ENCODE measurements at regions not wholly inside any gene's neighbourhood (a gene's known extent, or its start where the extent isn't known, plus 50 kb on each side); places are given as distances from the start of the nearest gene placed in this dataset.

DNA sequence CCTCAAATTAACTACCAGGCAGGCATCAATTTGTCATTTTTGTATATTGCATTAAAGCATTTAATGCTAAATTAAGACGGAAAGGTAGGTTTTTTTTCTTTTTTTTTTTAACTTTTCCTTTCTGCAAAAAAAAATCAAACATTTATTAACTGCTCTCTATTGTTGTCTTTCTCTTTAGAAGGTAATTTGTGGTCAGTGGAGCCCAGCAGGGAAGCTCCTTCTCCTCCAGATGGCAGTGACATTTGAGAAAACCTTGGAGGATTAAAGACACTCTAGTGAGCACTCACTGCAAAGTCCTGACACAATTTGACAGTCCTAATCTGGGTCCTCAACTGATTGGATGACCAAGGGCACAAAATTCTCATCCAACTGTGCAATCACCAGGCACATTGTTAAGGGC, 102.4 kb downstream of the SLIT2 start:
- TF ChIP-seq, protein P1, sequence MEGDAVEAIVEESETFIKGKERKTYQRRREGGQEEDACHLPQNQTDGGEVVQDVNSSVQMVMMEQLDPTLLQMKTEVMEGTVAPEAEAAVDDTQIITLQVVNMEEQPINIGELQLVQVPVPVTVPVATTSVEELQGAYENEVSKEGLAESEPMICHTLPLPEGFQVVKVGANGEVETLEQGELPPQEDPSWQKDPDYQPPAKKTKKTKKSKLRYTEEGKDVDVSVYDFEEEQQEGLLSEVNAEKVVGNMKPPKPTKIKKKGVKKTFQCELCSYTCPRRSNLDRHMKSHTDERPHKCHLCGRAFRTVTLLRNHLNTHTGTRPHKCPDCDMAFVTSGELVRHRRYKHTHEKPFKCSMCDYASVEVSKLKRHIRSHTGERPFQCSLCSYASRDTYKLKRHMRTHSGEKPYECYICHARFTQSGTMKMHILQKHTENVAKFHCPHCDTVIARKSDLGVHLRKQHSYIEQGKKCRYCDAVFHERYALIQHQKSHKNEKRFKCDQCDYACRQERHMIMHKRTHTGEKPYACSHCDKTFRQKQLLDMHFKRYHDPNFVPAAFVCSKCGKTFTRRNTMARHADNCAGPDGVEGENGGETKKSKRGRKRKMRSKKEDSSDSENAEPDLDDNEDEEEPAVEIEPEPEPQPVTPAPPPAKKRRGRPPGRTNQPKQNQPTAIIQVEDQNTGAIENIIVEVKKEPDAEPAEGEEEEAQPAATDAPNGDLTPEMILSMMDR (IDR thresholded peaks at IDR 0.05; ENCODE audit: borderline replicate concordance, extremely low read depth, low read length, poor library complexity, severe bottlenecking) = no peak
- TF ChIP-seq EZH2 (IDR thresholded peaks at IDR 0.05; ENCODE audit: borderline replicate concordance, low read depth, low read length, severe bottlenecking) = no peak

Data from DND-41 (cell line).